ENCODE measurements at regions not wholly inside any gene's neighbourhood (a gene's known extent, or its start where the extent isn't known, plus 50 kb on each side); places are given as distances from the start of the nearest gene placed in this dataset.

DNA sequence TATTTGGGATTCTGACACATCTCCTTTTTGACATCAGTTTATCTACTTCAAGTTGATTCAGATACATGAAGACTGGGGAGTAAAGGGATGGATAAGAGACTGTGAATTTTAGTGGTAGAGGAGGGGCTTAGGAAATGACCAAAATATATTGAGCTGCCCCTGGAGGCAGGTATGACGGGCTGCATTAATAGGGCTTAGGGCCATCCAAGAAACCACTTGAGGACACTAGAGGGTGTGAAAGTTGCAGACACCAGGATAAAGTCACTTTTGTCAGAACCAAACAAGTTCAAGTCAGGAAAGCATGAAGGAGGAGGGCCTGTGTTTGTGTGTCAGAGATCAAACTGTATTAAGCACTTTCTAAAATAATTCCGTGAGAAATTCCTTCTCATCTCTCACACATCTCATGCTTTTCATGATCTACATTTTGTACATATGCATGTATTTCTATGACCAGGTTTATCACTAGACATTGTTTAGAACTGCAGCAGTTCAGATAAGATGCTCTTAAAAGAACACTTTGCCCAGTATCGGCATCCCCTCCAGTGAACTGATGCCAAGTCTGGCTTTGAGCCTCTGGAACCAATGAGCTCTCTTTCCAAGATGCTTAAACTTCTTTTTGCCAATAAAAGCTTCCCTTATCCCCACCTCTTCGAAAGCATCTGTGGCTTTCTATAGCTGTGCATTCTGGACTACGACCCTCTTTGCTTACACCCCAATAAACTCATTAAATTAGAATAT, 136.9 kb downstream of the SLC38A1 start:
- no peaks in the 10 kb centered on the region for H3K36me3 ChIP-seq (ENCODE audit: insufficient read depth, low read length)
- no peak overlapping the region for H3K4me3 Mint-ChIP-seq
- no peak overlapping the region for H3K27ac Mint-ChIP-seq
- no peaks in the 10 kb centered on the region for H3K9me3 Mint-ChIP-seq
- no peaks in the 10 kb centered on the region for H3K9me3 ChIP-seq (ENCODE audit: control insufficient read depth in 1 of 2, insufficient read depth in 1 of 2, low read length in 2 of 2)
- no peaks in the 10 kb centered on the region for H3K36me3 Mint-ChIP-seq (ENCODE audit: low read depth)
- H3K4me3 ChIP-seq (ENCODE audit: low read length), result no peak overlapping the region
- H3K27ac ChIP-seq (ENCODE audit: low read depth in 1 of 2, low read length in 2 of 2), result no peak overlapping the region
- no peaks in the 10 kb centered on the region for H3K27me3 ChIP-seq (ENCODE audit: control insufficient read depth in 1 of 2, insufficient read depth in 2 of 2, low read length in 2 of 2)
- H3K4me1 ChIP-seq (ENCODE audit: insufficient read depth, low read length), result no peaks in the 10 kb centered on the region
- DNase-seq (no peak), ATAC-seq (ENCODE audit: poor library complexity) (no peak)
- H3K4me1 Mint-ChIP-seq (ENCODE audit: low read depth), result no peaks in the 10 kb centered on the region
- intact Hi-C loops (cut with DNase I, micrococcal nuclease), result no loop called here
- CTCF ChIA-PET, result no interaction called here
- TF ChIP-seq, protein P1, sequence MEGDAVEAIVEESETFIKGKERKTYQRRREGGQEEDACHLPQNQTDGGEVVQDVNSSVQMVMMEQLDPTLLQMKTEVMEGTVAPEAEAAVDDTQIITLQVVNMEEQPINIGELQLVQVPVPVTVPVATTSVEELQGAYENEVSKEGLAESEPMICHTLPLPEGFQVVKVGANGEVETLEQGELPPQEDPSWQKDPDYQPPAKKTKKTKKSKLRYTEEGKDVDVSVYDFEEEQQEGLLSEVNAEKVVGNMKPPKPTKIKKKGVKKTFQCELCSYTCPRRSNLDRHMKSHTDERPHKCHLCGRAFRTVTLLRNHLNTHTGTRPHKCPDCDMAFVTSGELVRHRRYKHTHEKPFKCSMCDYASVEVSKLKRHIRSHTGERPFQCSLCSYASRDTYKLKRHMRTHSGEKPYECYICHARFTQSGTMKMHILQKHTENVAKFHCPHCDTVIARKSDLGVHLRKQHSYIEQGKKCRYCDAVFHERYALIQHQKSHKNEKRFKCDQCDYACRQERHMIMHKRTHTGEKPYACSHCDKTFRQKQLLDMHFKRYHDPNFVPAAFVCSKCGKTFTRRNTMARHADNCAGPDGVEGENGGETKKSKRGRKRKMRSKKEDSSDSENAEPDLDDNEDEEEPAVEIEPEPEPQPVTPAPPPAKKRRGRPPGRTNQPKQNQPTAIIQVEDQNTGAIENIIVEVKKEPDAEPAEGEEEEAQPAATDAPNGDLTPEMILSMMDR (IDR thresholded peaks at IDR 0.05), result no peak
- no peaks in the 10 kb centered on the region for H3K27me3 Mint-ChIP-seq
- POLR2A ChIA-PET, result no interaction called here

DNA sequence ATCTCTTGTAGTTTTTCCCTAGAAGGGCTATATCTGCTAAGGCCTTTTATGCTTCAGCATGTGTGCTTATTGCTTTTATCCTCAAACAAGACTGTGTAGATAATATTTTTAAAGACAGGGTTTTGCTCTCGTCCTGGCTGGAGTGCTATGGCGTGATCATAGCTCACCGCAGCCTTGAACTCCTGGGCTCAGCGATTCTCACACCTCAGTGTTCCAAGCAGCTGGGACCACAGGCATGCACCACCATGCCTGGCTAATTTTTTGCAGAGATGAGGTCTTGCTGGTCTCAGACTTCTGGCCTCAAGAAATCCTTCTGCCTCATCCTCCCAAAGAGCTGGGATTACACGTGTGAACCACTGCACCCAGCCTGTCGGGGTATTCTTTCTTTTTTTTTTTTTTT, 137.3 kb upstream of the SCAF11 start:
- Histone ChIP-seq H3K9me3 (ENCODE audit: control insufficient read depth in 1 of 2, insufficient read depth in 1 of 2, low read length in 2 of 2) (no peaks in the 10 kb centered on the region), H3K4me3 (ENCODE audit: low read length) (no peak overlapping the region), H3K36me3 (ENCODE audit: insufficient read depth, low read length) (no peaks in the 10 kb centered on the region), H3K27ac (ENCODE audit: low read depth in 1 of 2, low read length in 2 of 2) (no peak overlapping the region), H3K4me1 (ENCODE audit: insufficient read depth, low read length) (no peaks in the 10 kb centered on the region), H3K27me3 (ENCODE audit: control insufficient read depth in 1 of 2, insufficient read depth in 2 of 2, low read length in 2 of 2) (no peaks in the 10 kb centered on the region)
- Mint-ChIP-seq H3K36me3 (ENCODE audit: low read depth) (no peaks in the 10 kb centered on the region), H3K27me3 (no peaks in the 10 kb centered on the region), H3K27ac (no peak overlapping the region), H3K9me3 (no peaks in the 10 kb centered on the region), H3K4me3 (no peak overlapping the region), H3K4me1 (ENCODE audit: low read depth) (peaks cover 7% of the 10 kb centered on the region)
- intact Hi-C loops (cut with DNase I, micrococcal nuclease), result loop anchor here (2.0 to 10.0 kb wide), 4 partner anchors 177 to 857 kb away; no protein-coding TSS in a partner anchor
- ATAC-seq (ENCODE audit: poor library complexity), result no peak
- CTCF ChIA-PET, result interaction anchor here (0.7 kb wide), 1 partner anchor 472 kb away, joined by 3 read pairs; no protein-coding TSS in a partner anchor
- no peak for DNase-seq
- POLR2A ChIA-PET, result no interaction called here
- TF ChIP-seq, protein P1 (IDR thresholded peaks at IDR 0.05), result no peak

DNA sequence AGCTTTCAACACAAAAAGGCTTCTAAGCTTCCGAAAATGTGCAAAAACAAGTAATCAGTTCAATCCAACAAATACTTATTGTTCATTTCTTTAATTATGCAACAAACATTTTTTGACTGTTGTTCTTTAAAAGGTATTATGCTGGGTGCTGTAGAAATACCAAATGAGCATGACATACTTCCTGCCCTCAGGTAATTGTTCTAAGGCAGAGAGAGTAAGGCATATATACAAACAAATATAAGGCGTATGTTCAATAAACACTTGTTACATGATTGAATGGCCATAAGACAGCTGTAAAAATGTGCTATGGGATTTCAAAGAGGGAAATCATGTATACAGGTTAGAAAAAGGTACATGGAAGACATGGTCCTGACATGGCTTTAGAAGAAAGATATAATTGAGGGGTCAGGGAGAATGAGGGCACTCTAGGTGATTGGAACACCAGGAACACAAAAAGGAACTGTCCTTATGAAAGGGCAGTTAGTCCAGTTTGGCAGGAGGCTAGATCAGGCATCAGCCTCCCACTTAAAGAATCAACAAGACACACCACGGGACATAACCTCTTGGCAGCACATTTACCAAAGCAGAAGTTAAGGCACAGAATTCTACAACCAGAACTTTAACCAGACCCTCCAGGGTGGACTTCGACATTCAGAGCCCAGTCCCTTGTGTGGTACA, 135.8 kb upstream of the SCAF11 start:
- Histone ChIP-seq H3K36me3 (ENCODE audit: insufficient read depth, low read length) (no peaks in the 10 kb centered on the region), H3K4me1 (ENCODE audit: insufficient read depth, low read length) (no peaks in the 10 kb centered on the region), H3K27ac (ENCODE audit: low read depth in 1 of 2, low read length in 2 of 2) (no peak overlapping the region), H3K4me3 (ENCODE audit: low read length) (no peak overlapping the region), H3K27me3 (ENCODE audit: control insufficient read depth in 1 of 2, insufficient read depth in 2 of 2, low read length in 2 of 2) (no peaks in the 10 kb centered on the region), H3K9me3 (ENCODE audit: control insufficient read depth in 1 of 2, insufficient read depth in 1 of 2, low read length in 2 of 2) (no peaks in the 10 kb centered on the region)
- H3K27me3 Mint-ChIP-seq, result peaks cover 4% of the 10 kb centered on the region
- ATAC-seq (ENCODE audit: poor library complexity), result no peak
- TF ChIP-seq, protein P1 (IDR thresholded peaks at IDR 0.05), result no peak
- no peaks in the 10 kb centered on the region for H3K9me3 Mint-ChIP-seq
- no peak for DNase-seq
- no peak overlapping the region for H3K27ac Mint-ChIP-seq
- no peaks in the 10 kb centered on the region for H3K36me3 Mint-ChIP-seq (ENCODE audit: low read depth)
- CTCF ChIA-PET, result interaction anchor here (1.6 to 2.1 kb wide), 2 partner anchors 174 to 895 kb away, joined by 3 to 9 read pairs; no protein-coding TSS in a partner anchor
- POLR2A ChIA-PET, result interaction anchor here (1.2 to 2.2 kb wide), 4 partner anchors 55 to 894 kb away, joined by 3 to 20 read pairs (median 7); partner anchors contain the start of genes SCAF11 and SLC38A1
- intact Hi-C loops (cut with DNase I, micrococcal nuclease), result loop anchor here (2.0 to 10.0 kb wide), 4 partner anchors 179 to 859 kb away; no protein-coding TSS in a partner anchor
- H3K4me3 Mint-ChIP-seq, result no peak overlapping the region
- peaks cover 7% of the 10 kb centered on the region for H3K4me1 Mint-ChIP-seq (ENCODE audit: low read depth)
